NB4 (cell line): ENCODE measurements at regions not wholly inside any gene's neighbourhood (a gene's known extent, or its start where the extent isn't known, plus 50 kb on each side); places are given as distances from the start of the nearest gene placed in this dataset.

ENCODE experiments used
- CTCF ChIP-seq: IDR thresholded peaks from one replicate; pipeline ENCODE4 v1.5.1; 2012; ENCODE audit warnings: low read depth, low read length
- MYC ChIP-seq: IDR thresholded peaks from 2 replicates; pipeline ENCODE4 v1.6.1; 2011; ENCODE audit warnings: low read depth, low read length
- POLR2A ChIP-seq: IDR thresholded peaks from 2 replicates; pipeline ENCODE4 v1.6.1; 2011; ENCODE audit warnings: mild to moderate bottlenecking; ENCODE audit not compliant: insufficient read length; ENCODE audit errors: extremely low read depth
- TF ChIP-seq, protein P1 (sequence below): IDR thresholded peaks from 2 replicates; pipeline ENCODE4 v1.6.1; 2011; ENCODE audit warnings: low read depth, low read length

GRCh38 chr6:22026164-22026678, 270.6 kb downstream of the PRL start:
- TF ChIP-seq POLR2A (no peak), CTCF (no peak), MYC (no peak)
- TF ChIP-seq, protein P1, sequence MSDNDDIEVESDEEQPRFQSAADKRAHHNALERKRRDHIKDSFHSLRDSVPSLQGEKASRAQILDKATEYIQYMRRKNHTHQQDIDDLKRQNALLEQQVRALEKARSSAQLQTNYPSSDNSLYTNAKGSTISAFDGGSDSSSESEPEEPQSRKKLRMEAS, result no peak
